Frontal cortex (tissue), 4 donors: ENCODE measurements at regions not wholly inside any gene's neighbourhood (a gene's known extent, or its start where the extent isn't known, plus 50 kb on each side); places are given as distances from the start of the nearest gene placed in this dataset. TPM values are rescaled to one million over a fixed set of nuclear protein-coding genes. Genes with fewer than 3 reads are reported as not detected.
"Not testable (repeated sequence)": the region's sequence is repeated elsewhere in the genome, so short reads cannot be mapped to it uniquely, and the experiment has no call there.

ENCODE experiments used
- DNase-seq, 2 donors: peaks; one replicate each; pipeline ENCODE4 v3.0.0; 2012; ENCODE audit warnings: low spot score in 2 of 2
- FAIRE-seq: peaks from 2 replicates; lab custom pipeline; 2012; peaks lifted over from hg19 to GRCh38; lab: Jason Lieb, UNC
- small RNA-seq: library from RNA; depleted of rRNA; stranded (forward); fragments of <200 nt; gene quantifications from one replicate; pipeline ENCODE3, GENCODE V24; 2014
- donor health status: control.
- donor health status: control.
- donor health status: control.

GRCh38 chr21:10465524-10466110 lies 55.8 kb upstream of the TPTE start:
- DNase-seq, FAIRE-seq: not testable (repeated sequence)

- peak; percentile 90 for FAIRE-seq
- DNase-seq = no peak
Observed at GRCh38 chr21:10466200-10466599, 55.2 kb upstream of the TPTE start.

Small RNAs in the stretch of these regions (small RNA-seq; reads per million reads assigned to genes)
- not detected for gene AF254983.2
